Ishikawa (cell line): ENCODE measurements at regions not wholly inside any gene's neighbourhood (a gene's known extent, or its start where the extent isn't known, plus 50 kb on each side); places are given as distances from the start of the nearest gene placed in this dataset.

Experiments used
- CEBPB ChIP-seq: IDR thresholded peaks from 2 replicates; pipeline ENCODE4 v1.6.1; 2012
- CREB1 ChIP-seq: IDR thresholded peaks from 2 replicates; pipeline ENCODE4 v1.6.1; 2012; ENCODE audit warnings: low read depth
- EP300 ChIP-seq: IDR thresholded peaks from 2 replicates; pipeline ENCODE4 v1.6.1; 2012; ENCODE audit warnings: borderline replicate concordance
- RAD21 ChIP-seq: IDR thresholded peaks from 2 replicates; pipeline ENCODE4 v1.6.1; 2012; ENCODE audit warnings: low read depth
- TAF1 ChIP-seq: IDR thresholded peaks from 2 replicates; pipeline ENCODE4 v1.6.1; 2012; ENCODE audit warnings: low read depth, mild to moderate bottlenecking
- TCF12 ChIP-seq: IDR thresholded peaks from 2 replicates; pipeline ENCODE4 v1.6.1; 2012; ENCODE audit warnings: low read depth
- TEAD4 ChIP-seq: IDR thresholded peaks from 2 replicates; pipeline ENCODE4 v1.6.1; 2012
- USF1 ChIP-seq: IDR thresholded peaks from 2 replicates; pipeline ENCODE4 v1.6.1; 2012
- YY1 ChIP-seq: IDR thresholded peaks from 2 replicates; pipeline ENCODE4 v1.6.1; 2012; ENCODE audit warnings: low read depth
- TF ChIP-seq, protein P1 (sequence below): IDR thresholded peaks from 2 replicates; pipeline ENCODE4 v1.6.1; 2012; ENCODE audit warnings: low read depth, mild to moderate bottlenecking
- TF ChIP-seq, protein P2 (sequence below): IDR thresholded peaks from 2 replicates; pipeline ENCODE4 v1.6.1; 2012

DNA sequence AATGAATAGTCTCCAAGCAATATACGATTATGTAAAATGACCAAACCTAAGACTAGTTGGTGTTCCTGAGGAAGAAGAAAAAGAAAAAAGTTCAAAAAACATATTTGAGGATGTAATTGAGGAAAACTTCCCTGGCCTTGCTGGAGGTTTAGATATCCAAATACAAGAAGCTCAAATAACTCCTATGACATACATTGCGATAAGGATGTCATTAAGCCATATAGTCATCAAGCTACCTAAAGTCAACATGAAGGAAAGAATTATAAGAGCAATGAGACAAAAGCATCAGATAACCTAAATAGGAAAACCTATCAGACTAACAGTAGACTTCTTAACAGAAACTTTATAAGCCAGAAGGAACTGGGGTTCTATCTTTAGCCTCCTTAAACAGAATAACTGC, 231.1 kb downstream of the TUSC7 start:
- TF ChIP-seq TAF1 (no peak), USF1 (no peak), CREB1 (no peak), YY1 (no peak), CEBPB (no peak), TEAD4 (no peak), EP300 (no peak), RAD21 (no peak), TCF12 (no peak)
- TF ChIP-seq, protein P1, sequence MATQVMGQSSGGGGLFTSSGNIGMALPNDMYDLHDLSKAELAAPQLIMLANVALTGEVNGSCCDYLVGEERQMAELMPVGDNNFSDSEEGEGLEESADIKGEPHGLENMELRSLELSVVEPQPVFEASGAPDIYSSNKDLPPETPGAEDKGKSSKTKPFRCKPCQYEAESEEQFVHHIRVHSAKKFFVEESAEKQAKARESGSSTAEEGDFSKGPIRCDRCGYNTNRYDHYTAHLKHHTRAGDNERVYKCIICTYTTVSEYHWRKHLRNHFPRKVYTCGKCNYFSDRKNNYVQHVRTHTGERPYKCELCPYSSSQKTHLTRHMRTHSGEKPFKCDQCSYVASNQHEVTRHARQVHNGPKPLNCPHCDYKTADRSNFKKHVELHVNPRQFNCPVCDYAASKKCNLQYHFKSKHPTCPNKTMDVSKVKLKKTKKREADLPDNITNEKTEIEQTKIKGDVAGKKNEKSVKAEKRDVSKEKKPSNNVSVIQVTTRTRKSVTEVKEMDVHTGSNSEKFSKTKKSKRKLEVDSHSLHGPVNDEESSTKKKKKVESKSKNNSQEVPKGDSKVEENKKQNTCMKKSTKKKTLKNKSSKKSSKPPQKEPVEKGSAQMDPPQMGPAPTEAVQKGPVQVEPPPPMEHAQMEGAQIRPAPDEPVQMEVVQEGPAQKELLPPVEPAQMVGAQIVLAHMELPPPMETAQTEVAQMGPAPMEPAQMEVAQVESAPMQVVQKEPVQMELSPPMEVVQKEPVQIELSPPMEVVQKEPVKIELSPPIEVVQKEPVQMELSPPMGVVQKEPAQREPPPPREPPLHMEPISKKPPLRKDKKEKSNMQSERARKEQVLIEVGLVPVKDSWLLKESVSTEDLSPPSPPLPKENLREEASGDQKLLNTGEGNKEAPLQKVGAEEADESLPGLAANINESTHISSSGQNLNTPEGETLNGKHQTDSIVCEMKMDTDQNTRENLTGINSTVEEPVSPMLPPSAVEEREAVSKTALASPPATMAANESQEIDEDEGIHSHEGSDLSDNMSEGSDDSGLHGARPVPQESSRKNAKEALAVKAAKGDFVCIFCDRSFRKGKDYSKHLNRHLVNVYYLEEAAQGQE: no peak
- TF ChIP-seq, protein P2, sequence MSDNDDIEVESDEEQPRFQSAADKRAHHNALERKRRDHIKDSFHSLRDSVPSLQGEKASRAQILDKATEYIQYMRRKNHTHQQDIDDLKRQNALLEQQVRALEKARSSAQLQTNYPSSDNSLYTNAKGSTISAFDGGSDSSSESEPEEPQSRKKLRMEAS: no peak
